ENCODE measurements at regions not wholly inside any gene's neighbourhood (a gene's known extent, or its start where the extent isn't known, plus 50 kb on each side); places are given as distances from the start of the nearest gene placed in this dataset.

DNA sequence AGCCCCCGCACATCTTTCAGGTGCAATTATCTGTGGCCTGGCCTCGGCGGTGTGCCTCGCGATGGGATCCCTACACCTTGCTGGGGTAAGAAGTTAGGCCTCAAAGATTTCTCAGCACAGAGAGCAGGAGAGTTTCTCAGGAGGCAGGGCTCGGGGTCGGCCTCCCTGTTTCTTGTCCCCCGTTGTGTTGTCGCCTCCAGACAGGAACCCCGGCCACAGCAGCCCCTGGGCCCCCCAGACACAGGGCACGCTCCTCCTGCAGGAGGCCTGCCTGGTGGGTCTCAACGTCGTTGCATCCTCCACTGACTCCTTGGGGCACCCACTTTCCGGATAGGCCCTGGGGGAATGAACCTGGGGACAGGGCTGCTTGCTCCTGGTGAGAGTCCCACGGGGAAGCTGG is 229.1 kb upstream of the SHH start (continued):
- TF ChIP-seq SNAPC4 (CRISPR knock-in tag; IDR thresholded peaks at IDR 0.05) (no peak), SOX6 (IDR thresholded peaks at IDR 0.05) (no peak), SOX6 (CRISPR knock-in tag; IDR thresholded peaks at IDR 0.05) (no peak), ZNF746 (CRISPR knock-in tag; IDR thresholded peaks at IDR 0.05) (no peak), ZNF3 (CRISPR knock-in tag; IDR thresholded peaks at IDR 0.05) (no peak), RFXANK (CRISPR knock-in tag; IDR thresholded peaks at IDR 0.05) (no peak), ZNF775 (CRISPR knock-in tag; IDR thresholded peaks at IDR 0.05; ENCODE audit: borderline replicate concordance) (no peak)

DNA sequence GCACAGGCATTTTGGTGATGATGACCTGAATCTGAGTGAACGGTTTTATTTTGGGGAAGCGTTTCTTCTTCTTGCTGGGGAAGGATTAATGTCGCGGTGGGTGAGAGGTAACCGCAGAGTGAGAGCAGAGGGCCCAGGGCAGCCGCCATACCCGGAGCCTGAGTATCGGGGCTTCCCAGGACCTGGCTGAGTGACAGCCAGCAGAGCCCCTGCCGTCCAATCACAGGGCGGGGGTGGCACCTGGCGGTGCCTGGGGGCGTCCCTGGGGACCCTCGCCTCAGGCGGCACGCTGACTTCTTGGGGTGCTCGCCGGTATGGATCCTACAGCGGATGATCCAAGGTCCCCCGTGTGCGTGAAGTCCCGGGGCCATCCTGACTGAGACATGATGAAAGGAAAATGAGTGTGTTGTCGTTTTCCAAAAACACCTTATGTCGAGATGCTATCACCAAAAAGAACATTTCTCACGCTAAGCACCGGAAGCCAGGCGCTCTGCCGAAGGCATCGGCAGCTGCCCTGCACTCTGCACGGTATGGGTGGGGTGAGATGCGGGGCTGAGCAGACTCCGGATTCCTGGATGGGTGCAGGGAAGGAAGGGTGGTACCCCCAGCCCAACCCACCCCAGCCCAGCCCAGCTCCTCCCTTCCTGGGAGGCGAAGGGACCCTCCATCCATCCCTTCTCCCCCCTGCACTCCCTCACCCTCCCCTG is 227.9 kb upstream of the SHH start:
- Histone ChIP-seq H3K4me2 (ENCODE audit: low read depth, low read length) (no peak overlapping the region), H3K4me3 (replicated peaks in 1 of 3; ENCODE audit: insufficient read depth in 1 of 3, low read depth in 2 of 3, low read length in 3 of 3) (no peak overlapping the region), H3K9me3 (ENCODE audit: low read length) (no peaks in the 10 kb centered on the region), H3K27me3 (ENCODE audit: control insufficient read depth in 1 of 2, insufficient read depth in 2 of 2, low read length in 2 of 2) (peaks cover 13 to 78% of the 10 kb centered on the region in 2 experiments), H2AFZ (ENCODE audit: low read length) (no peak overlapping the region), H3K4me1 (ENCODE audit: insufficient read depth, low read length) (no peaks in the 10 kb centered on the region), H3K9ac (ENCODE audit: insufficient read depth, low read depth, low read length) (no peak overlapping the region), H3K27ac (ENCODE audit: extremely low read length, insufficient read depth, low read length) (no peak overlapping the region), H4K20me1 (ENCODE audit: insufficient read depth, low read length) (peaks cover 2% of the 10 kb centered on the region; the same call in 1 of the 2 replicates), H3K79me2 (ENCODE audit: insufficient read depth, low read length) (no peaks in the 10 kb centered on the region), H3K36me3 (replicated peaks in 1 of 2; ENCODE audit: control insufficient read depth in 1 of 2, insufficient read depth in 2 of 2, low read length in 2 of 2) (no peaks in the 10 kb centered on the region)
- no peak for FAIRE-seq
- ChIA-PET POLR2A (no interaction called here), CTCF (ENCODE audit: low intra/inter-chr PET ratio, low total read pairs) (no interaction called here)
- intact Hi-C loops (cut with micrococcal nuclease; ENCODE audit: unreplicated experiment), result no loop called here
- no TSS peak for BruUV-seq (replicated peaks)
- DNase-seq (ENCODE audit: low spot score), result no peak
- in situ Hi-C loops (cut with HindIII; ENCODE audit: extremely low pct_ligation_motif_present, low pct_unique_long_range_greater_than_20kb), result no loop called here
- no peak for ATAC-seq
- WGBS (ENCODE audit: low lambda C conversion rate), result 38% methylated on average over 9 of the region's 32 CpGs
- TF ChIP-seq ZNF552 (CRISPR knock-in tag; IDR thresholded peaks at IDR 0.05; ENCODE audit: borderline replicate concordance), result no peak
- TF ChIP-seq, protein P1, sequence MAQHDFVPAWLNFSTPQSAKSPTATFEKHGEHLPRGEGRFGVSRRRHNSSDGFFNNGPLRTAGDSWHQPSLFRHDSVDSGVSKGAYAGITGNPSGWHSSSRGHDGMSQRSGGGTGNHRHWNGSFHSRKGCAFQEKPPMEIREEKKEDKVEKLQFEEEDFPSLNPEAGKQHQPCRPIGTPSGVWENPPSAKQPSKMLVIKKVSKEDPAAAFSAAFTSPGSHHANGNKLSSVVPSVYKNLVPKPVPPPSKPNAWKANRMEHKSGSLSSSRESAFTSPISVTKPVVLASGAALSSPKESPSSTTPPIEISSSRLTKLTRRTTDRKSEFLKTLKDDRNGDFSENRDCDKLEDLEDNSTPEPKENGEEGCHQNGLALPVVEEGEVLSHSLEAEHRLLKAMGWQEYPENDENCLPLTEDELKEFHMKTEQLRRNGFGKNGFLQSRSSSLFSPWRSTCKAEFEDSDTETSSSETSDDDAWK (CRISPR knock-in tag; IDR thresholded peaks at IDR 0.05), result no peak
- TF ChIP-seq SRF (IDR thresholded peaks at IDR 0.05; ENCODE audit: low read depth, low read length), result no peak
- TF ChIP-seq ZNF432 (CRISPR knock-in tag; IDR thresholded peaks at IDR 0.05; ENCODE audit: borderline replicate concordance), result no peak
- TF ChIP-seq ZNF557 (CRISPR knock-in tag; IDR thresholded peaks at IDR 0.05), result no peak
- TF ChIP-seq GLI4 (CRISPR knock-in tag; IDR thresholded peaks at IDR 0.05; ENCODE audit: borderline replicate concordance), result no peak
- TF ChIP-seq, protein P2, sequence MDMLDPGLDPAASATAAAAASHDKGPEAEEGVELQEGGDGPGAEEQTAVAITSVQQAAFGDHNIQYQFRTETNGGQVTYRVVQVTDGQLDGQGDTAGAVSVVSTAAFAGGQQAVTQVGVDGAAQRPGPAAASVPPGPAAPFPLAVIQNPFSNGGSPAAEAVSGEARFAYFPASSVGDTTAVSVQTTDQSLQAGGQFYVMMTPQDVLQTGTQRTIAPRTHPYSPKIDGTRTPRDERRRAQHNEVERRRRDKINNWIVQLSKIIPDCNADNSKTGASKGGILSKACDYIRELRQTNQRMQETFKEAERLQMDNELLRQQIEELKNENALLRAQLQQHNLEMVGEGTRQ (IDR thresholded peaks at IDR 0.05; ENCODE audit: low read depth, low read length), result no peak
- TF ChIP-seq, protein P2 (CRISPR knock-in tag; IDR thresholded peaks at IDR 0.05; ENCODE audit: borderline replicate concordance), result no peak

Data from HepG2 (cell line).